ENCODE measurements at regions not wholly inside any gene's neighbourhood (a gene's known extent, or its start where the extent isn't known, plus 50 kb on each side); places are given as distances from the start of the nearest gene placed in this dataset.

GRCh38 chr11:119873761-119874421, 144.9 kb upstream of the NECTIN1 start:
- no peaks in the 10 kb centered on the region for H3K79me2 ChIP-seq
- no peak overlapping the region for H3K4me3 ChIP-seq (ENCODE audit: low read depth, low read length)
- H3K4me1 ChIP-seq, result no peaks in the 10 kb centered on the region
- TF ChIP-seq CTCF (IDR thresholded peaks at IDR 0.05), result no peak
- no peak overlapping the region for H3K9ac ChIP-seq
- H3K27me3 ChIP-seq (ENCODE audit: control insufficient read depth, insufficient read depth, low read length), result no peaks in the 10 kb centered on the region
- no peaks in the 10 kb centered on the region for H3K9me3 ChIP-seq (ENCODE audit: control insufficient read depth, low read length)
- no peak overlapping the region for H3K4me2 ChIP-seq (ENCODE audit: low read length)
- H3K36me3 ChIP-seq (ENCODE audit: control insufficient read depth, insufficient read depth, low read length), result no peaks in the 10 kb centered on the region
- H2AFZ ChIP-seq, result no peak overlapping the region
- H3K27ac ChIP-seq, result no peak overlapping the region

GRCh38 chr11:119872611-119873310, 143.8 kb upstream of the NECTIN1 start:
- Histone ChIP-seq H3K27ac (no peak overlapping the region), H3K9me3 (ENCODE audit: control insufficient read depth, low read length) (no peaks in the 10 kb centered on the region), H2AFZ (no peak overlapping the region), H3K36me3 (ENCODE audit: control insufficient read depth, insufficient read depth, low read length) (no peaks in the 10 kb centered on the region), H3K4me2 (ENCODE audit: low read length) (no peak overlapping the region), H3K27me3 (ENCODE audit: control insufficient read depth, insufficient read depth, low read length) (no peaks in the 10 kb centered on the region), H3K4me1 (no peaks in the 10 kb centered on the region), H3K4me3 (ENCODE audit: low read depth, low read length) (no peak overlapping the region), H3K9ac (no peak overlapping the region), H3K79me2 (no peaks in the 10 kb centered on the region)
- TF ChIP-seq CTCF (IDR thresholded peaks at IDR 0.05), result no peak

GRCh38 chr11:119865661-119866156, 136.7 kb upstream of the NECTIN1 start:
- H3K27ac ChIP-seq, result no peak overlapping the region
- no peak overlapping the region for H3K4me3 ChIP-seq (ENCODE audit: low read depth, low read length)
- no peaks in the 10 kb centered on the region for H3K4me1 ChIP-seq
- H3K9ac ChIP-seq, result no peak overlapping the region
- no peak overlapping the region for H3K4me2 ChIP-seq (ENCODE audit: low read length)
- H3K9me3 ChIP-seq (ENCODE audit: control insufficient read depth, low read length), result no peaks in the 10 kb centered on the region
- H3K36me3 ChIP-seq (ENCODE audit: control insufficient read depth, insufficient read depth, low read length), result no peaks in the 10 kb centered on the region
- H2AFZ ChIP-seq, result no peak overlapping the region
- H3K27me3 ChIP-seq (ENCODE audit: control insufficient read depth, insufficient read depth, low read length), result no peaks in the 10 kb centered on the region
- no peak for TF ChIP-seq CTCF (IDR thresholded peaks at IDR 0.05)
- H3K79me2 ChIP-seq, result no peaks in the 10 kb centered on the region

- no peak overlapping the region for H3K9ac ChIP-seq
- no peaks in the 10 kb centered on the region for H3K9me3 ChIP-seq (ENCODE audit: control insufficient read depth, low read length)
- no peaks in the 10 kb centered on the region for H3K36me3 ChIP-seq (ENCODE audit: control insufficient read depth, insufficient read depth, low read length)
- H3K4me1 ChIP-seq, result no peaks in the 10 kb centered on the region
- H3K79me2 ChIP-seq, result no peaks in the 10 kb centered on the region
- no peak overlapping the region for H2AFZ ChIP-seq
- no peak overlapping the region for H3K4me3 ChIP-seq (ENCODE audit: low read depth, low read length)
- no peaks in the 10 kb centered on the region for H3K27me3 ChIP-seq (ENCODE audit: control insufficient read depth, insufficient read depth, low read length)
- H3K4me2 ChIP-seq (ENCODE audit: low read length), result no peak overlapping the region
- no peak for TF ChIP-seq CTCF (IDR thresholded peaks at IDR 0.05)
- H3K27ac ChIP-seq, result no peak overlapping the region
These were observed 135.8 kb upstream of the NECTIN1 start for GRCh38 chr11:119864836-119865235.

All from parathyroid adenoma (tissue), 2 donors.